Neural crest cell (in vitro differentiated cells): ENCODE measurements at regions not wholly inside any gene's neighbourhood (a gene's known extent, or its start where the extent isn't known, plus 50 kb on each side); places are given as distances from the start of the nearest gene placed in this dataset.

Experiments used
- DNase-seq: peaks from one replicate; pipeline ENCODE4 v3.0.0; 2021; ENCODE audit warnings: low read depth, mixed read lengths, low spot score
- H3K27ac Mint-ChIP-seq: one replicate; pipeline ENCODE4 v1.8.0; 2021; ENCODE audit warnings: mild to moderate bottlenecking, mixed read lengths; ENCODE audit not compliant: unreplicated experiment
- H3K27me3 Mint-ChIP-seq: 2 replicates; pipeline ENCODE4 v1.8.0; 2021; ENCODE audit warnings: low read depth, mild to moderate bottlenecking, mixed read lengths
- H3K36me3 Mint-ChIP-seq: 2 replicates; pipeline ENCODE4 v1.8.0; 2021; ENCODE audit warnings: low read depth, mild to moderate bottlenecking, mixed read lengths
- H3K4me1 Mint-ChIP-seq: 2 replicates; pipeline ENCODE4 v1.8.0; 2021; ENCODE audit warnings: mixed read lengths
- H3K4me3 Mint-ChIP-seq: one replicate; pipeline ENCODE4 v1.8.0; 2021; ENCODE audit warnings: mild to moderate bottlenecking, mixed read lengths
- H3K9me3 Mint-ChIP-seq: 2 replicates; pipeline ENCODE4 v1.8.0; 2021; ENCODE audit warnings: mixed read lengths
- CTCF ChIP-seq: fragments of 200-600 bp; sonication (generic); conservative IDR thresholded peaks from 2 replicates; pipeline ENCODE4 v1.5.0; 2021; ENCODE audit warnings: antibody characterized with exemption, mild to moderate bottlenecking

- DNase-seq, result no peak
These were observed 101.3 kb upstream of the FGF3 start for GRCh38 chr11:69920345-69921127.

GRCh38 chr11:69921128-69922014 lies 102.2 kb upstream of the FGF3 start:
- H3K36me3 Mint-ChIP-seq, result no peaks in the 10 kb centered on the region
- no peak for TF ChIP-seq CTCF
- peaks cover 27% of the 10 kb centered on the region for H3K27me3 Mint-ChIP-seq
- no peak overlapping the region for H3K4me3 Mint-ChIP-seq
- no peak for DNase-seq
- no peak overlapping the region for H3K27ac Mint-ChIP-seq
- peaks cover 3% of the 10 kb centered on the region for H3K4me1 Mint-ChIP-seq
- H3K9me3 Mint-ChIP-seq, result no peaks in the 10 kb centered on the region

More at GRCh38 chr11:69920345-69921127, 101.3 kb upstream of the FGF3 start:
- Mint-ChIP-seq H3K27ac (no peak overlapping the region), H3K4me1 (peaks cover 3% of the 10 kb centered on the region), H3K36me3 (no peaks in the 10 kb centered on the region), H3K27me3 (peaks cover 32% of the 10 kb centered on the region), H3K4me3 (no peak overlapping the region), H3K9me3 (no peaks in the 10 kb centered on the region)
- TF ChIP-seq CTCF, result no peak

- H3K27ac Mint-ChIP-seq, result no peak overlapping the region
- no peak for TF ChIP-seq CTCF
- peaks cover 24% of the 10 kb centered on the region for H3K27me3 Mint-ChIP-seq
- H3K4me1 Mint-ChIP-seq, result peaks cover 3% of the 10 kb centered on the region
- no peaks in the 10 kb centered on the region for H3K9me3 Mint-ChIP-seq
- no peak for DNase-seq
- H3K4me3 Mint-ChIP-seq, result no peak overlapping the region
- H3K36me3 Mint-ChIP-seq, result no peaks in the 10 kb centered on the region
These were observed 102.9 kb upstream of the FGF3 start for GRCh38 chr11:69922015-69922595.

GRCh38 chr11:69922596-69923111 lies 103.4 kb upstream of the FGF3 start:
- H3K4me1 Mint-ChIP-seq, result peaks cover 3% of the 10 kb centered on the region
- H3K9me3 Mint-ChIP-seq, result no peaks in the 10 kb centered on the region
- DNase-seq, result no peak
- TF ChIP-seq CTCF, result no peak
- H3K4me3 Mint-ChIP-seq, result no peak overlapping the region
- H3K27me3 Mint-ChIP-seq, result peaks cover 23% of the 10 kb centered on the region
- no peak overlapping the region for H3K27ac Mint-ChIP-seq
- no peaks in the 10 kb centered on the region for H3K36me3 Mint-ChIP-seq

GRCh38 chr11:69923196-69923595 lies 104.0 kb upstream of the FGF3 start:
- H3K36me3 Mint-ChIP-seq, result no peaks in the 10 kb centered on the region
- peaks cover 23% of the 10 kb centered on the region for H3K27me3 Mint-ChIP-seq
- peaks cover 3% of the 10 kb centered on the region for H3K4me1 Mint-ChIP-seq
- H3K4me3 Mint-ChIP-seq, result no peak overlapping the region
- H3K9me3 Mint-ChIP-seq, result no peaks in the 10 kb centered on the region
- H3K27ac Mint-ChIP-seq, result no peak overlapping the region
- TF ChIP-seq CTCF, result no peak
- DNase-seq, result no peak
